HAP-1 (cell line): ENCODE measurements at regions not wholly inside any gene's neighbourhood (a gene's known extent, or its start where the extent isn't known, plus 50 kb on each side); places are given as distances from the start of the nearest gene placed in this dataset.
A peak's percentile ranks its signal among the peaks of the same experiment; 100 is the strongest.
"Not testable (repeated sequence)": the region's sequence is repeated elsewhere in the genome, so short reads cannot be mapped to it uniquely, and the experiment has no call there.

Source experiments
- DNase-seq, 2 experiments: peaks; one replicate each; pipeline ENCODE4 v3.0.0-alpha.2; 2016 to 2020; ENCODE audit warnings: low spot score in 2 of 2
- H3K27me3 ChIP-seq: fragments of 250-450 bp; sonication (Bioruptor Pico); 2 replicates; pipeline ENCODE4 v1.5.1; 2020; ENCODE audit warnings: low read depth, mild to moderate bottlenecking, moderate library complexity
- H3K36me3 ChIP-seq: fragments of 250-450 bp; sonication (Bioruptor Pico); replicated peaks from 2 replicates; pipeline ENCODE4 v1.5.1; 2020; ENCODE audit warnings: mild to moderate bottlenecking
- H3K4me1 ChIP-seq: fragments of 250-450 bp; sonication (Bioruptor Pico); 2 replicates; pipeline ENCODE4 v1.5.1; 2020; ENCODE audit warnings: mild to moderate bottlenecking
- H3K4me3 ChIP-seq: fragments of 250-450 bp; sonication (Bioruptor Pico); 2 replicates; pipeline ENCODE4 v1.5.1; 2020; ENCODE audit warnings: mild to moderate bottlenecking, moderate library complexity
- H3K9me3 ChIP-seq: fragments of 250-450 bp; sonication (Bioruptor Pico); 2 replicates; pipeline ENCODE4 v1.5.1; 2020; ENCODE audit warnings: mild to moderate bottlenecking, moderate library complexity
- in situ Hi-C: fragments of 300-500 bp; cut with MboI; formaldehyde crosslinking; loops from 3 replicates; pipeline ENCODE4 v1.14.3; 2020; ENCODE audit warnings: low sequenced_read_pairs, inconsistent platforms, mixed read lengths

DNA sequence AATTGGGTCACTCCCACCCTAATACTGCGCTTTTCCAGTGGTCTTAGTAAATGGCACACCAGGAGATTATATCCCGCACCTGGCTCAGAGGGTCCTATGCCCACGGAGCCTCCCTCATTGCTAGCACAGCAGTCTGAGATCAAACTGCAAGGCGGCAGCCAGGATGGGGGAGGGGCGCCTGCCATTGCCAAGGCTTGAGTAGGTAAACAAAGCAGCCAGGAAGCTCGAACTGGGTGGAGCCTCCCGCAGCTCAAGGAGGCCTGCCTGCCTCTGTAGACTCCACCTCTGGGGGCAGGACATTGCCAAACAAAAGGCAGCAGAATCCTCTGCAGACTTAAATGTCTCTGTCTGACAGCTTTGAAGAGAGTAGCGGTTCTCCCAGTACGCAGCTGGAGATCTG is 52.4 kb upstream of the PMPCB start:
- H3K9me3 ChIP-seq, H3K27me3 ChIP-seq, in situ Hi-C loops, H3K4me3 ChIP-seq, H3K4me1 ChIP-seq, H3K36me3 ChIP-seq: not testable (repeated sequence)
- peak in 1 of 2 experiments; percentile 75 for DNase-seq

DNA sequence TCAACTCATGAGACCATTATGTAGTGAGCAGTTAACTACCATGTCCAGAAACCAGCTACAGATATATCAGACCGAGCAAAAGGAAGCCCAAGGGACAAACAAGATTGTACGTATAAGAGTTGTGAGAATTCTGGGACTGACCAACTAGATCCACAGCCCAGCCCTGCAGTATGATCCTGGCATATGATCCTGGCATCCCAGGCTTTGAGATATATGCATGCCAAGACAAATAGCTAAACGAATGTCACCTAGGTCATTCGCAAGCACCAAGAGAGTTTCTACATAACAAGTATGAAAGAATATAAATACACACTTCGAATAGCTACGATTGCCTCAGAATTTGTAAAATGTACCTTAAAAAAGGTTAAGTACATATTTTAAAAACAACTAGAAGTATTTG is 56.4 kb upstream of the PMPCB start:
- H3K36me3 ChIP-seq, result no peaks in the 10 kb centered on the region
- DNase-seq, result no peak
- H3K4me1 ChIP-seq, result no peaks in the 10 kb centered on the region
- no peaks in the 10 kb centered on the region for H3K27me3 ChIP-seq
- in situ Hi-C loops, result no loop called here
- no peaks in the 10 kb centered on the region; the same call in 1 of the 2 replicates for H3K9me3 ChIP-seq
- no peak overlapping the region for H3K4me3 ChIP-seq

DNA sequence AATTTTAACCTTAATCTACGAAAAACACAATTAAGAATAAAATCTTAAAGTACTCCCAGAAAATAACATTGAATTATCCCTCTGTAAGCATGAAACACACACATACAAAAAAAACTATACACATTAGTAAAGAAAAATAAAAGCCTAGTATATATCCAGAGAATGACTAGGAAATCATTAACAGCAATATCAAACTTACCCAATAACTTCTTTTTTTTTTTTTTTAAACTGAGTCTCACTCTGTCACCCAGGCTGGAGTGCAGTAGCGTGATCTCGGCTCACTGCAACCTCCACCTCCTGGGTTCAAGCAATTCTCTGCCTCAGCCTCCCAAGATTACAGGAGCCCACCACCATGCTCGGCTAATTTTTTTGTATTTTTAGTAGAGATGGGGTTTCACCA is 61.4 kb upstream of the PMPCB start:
- in situ Hi-C loops, H3K9me3 ChIP-seq, H3K36me3 ChIP-seq, H3K4me3 ChIP-seq, DNase-seq, H3K27me3 ChIP-seq, H3K4me1 ChIP-seq: not testable (repeated sequence)

DNA sequence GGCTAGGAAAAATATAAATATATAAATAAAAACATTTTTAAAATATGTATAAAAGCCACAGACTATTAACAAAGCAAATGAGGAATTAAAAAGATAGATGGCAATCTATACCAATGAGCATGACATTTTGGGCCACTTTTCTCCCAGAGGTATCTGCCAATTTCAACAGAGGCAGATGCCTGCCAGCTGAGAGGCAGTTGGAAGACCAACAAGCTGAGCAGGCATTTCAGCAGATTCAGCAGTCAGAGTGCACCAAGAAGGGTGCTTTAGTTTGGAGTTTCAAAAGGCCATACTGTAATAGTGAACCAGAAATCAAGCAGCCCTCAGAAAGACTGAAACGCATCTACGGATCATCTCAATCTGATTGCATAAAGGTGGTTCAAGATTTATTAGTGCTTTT is 62.4 kb upstream of the PMPCB start:
- H3K4me1 ChIP-seq, H3K36me3 ChIP-seq, H3K27me3 ChIP-seq, H3K4me3 ChIP-seq, DNase-seq, in situ Hi-C loops, H3K9me3 ChIP-seq: not testable (repeated sequence)

DNA sequence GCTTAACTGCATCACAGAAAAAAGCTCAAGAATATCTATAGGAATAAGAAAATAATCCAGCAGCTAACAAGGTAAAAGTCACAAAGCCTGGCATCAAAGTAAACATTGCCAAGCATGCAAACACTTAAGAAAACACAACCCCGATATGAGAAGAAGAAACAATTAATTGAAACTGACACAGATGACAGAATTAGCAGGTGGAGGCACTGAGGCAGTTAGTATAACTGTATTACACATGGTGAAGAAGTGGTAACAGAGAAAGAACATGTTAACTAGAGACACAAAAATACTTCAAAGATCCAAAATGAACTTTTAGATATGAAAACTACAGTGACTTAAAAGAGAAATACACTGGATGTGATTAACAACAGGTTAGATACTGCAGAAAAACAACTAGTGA is 69.4 kb upstream of the PMPCB start:
- H3K4me1 ChIP-seq, H3K36me3 ChIP-seq, H3K27me3 ChIP-seq, H3K4me3 ChIP-seq, in situ Hi-C loops, DNase-seq, H3K9me3 ChIP-seq: not testable (repeated sequence)

DNA sequence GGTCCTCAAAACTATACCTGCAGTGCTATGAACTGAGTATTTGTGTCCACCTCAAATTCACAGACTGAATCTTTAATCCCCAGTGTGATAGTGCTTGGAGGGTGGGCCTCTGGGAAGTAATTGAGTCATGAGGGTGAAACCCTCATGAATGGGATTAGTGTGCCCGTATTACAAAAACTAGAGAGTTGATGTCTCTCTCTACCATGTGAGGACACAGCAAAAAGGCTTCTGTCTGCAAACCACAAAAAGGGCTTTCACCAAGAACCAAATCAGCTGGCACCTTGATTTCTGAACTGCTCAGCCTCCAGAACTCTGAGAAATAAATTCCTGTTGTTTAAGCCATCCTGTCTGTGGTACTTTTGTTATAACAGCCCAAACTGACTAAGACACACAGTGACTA is 71.4 kb upstream of the PMPCB start:
- H3K27me3 ChIP-seq, H3K36me3 ChIP-seq, H3K4me3 ChIP-seq, in situ Hi-C loops, H3K9me3 ChIP-seq, DNase-seq, H3K4me1 ChIP-seq: not testable (repeated sequence)

DNA sequence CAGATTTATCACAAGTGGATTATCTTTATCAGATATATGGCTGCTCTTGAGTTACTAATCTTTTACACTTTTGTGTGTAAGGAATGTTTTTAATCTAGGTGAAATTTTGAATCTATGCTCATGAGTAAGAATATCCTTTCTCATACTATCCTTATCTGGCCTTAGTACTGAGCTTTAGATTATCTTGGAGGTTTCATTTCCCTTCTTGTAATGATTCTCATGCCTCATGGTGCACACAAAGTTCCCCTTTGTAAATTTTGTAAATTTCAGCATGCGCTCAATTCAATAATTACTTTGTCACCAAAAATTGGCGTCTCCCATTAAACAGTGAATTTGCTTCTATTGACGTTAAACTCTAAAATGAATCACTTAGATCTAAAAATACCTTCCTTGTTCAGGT is 74.2 kb upstream of the NAPEPLD start:
- H3K4me3 ChIP-seq, in situ Hi-C loops, DNase-seq, H3K36me3 ChIP-seq, H3K4me1 ChIP-seq, H3K9me3 ChIP-seq, H3K27me3 ChIP-seq: not testable (repeated sequence)

DNA sequence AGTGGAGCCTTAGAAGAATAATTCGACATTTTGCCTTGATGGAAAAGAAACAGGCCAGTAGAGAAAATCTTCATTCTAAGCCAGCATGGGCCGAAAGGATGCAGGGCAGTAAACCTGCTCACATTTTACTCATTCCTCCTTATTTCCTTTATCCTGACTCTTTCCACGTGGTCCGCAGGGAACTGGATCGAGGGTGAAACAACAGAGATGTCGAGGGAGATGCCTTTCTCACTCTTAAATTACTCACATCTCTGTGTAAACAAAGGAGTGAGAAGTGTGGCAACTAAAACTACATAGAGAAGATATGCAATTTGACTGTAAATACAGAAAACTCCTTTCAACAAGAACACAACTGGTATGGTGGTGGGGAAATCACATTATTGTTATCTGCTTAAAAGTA is 62.1 kb upstream of the NAPEPLD start:
- DNase-seq, H3K36me3 ChIP-seq, in situ Hi-C loops, H3K4me3 ChIP-seq, H3K27me3 ChIP-seq, H3K4me1 ChIP-seq, H3K9me3 ChIP-seq: not testable (repeated sequence)

DNA sequence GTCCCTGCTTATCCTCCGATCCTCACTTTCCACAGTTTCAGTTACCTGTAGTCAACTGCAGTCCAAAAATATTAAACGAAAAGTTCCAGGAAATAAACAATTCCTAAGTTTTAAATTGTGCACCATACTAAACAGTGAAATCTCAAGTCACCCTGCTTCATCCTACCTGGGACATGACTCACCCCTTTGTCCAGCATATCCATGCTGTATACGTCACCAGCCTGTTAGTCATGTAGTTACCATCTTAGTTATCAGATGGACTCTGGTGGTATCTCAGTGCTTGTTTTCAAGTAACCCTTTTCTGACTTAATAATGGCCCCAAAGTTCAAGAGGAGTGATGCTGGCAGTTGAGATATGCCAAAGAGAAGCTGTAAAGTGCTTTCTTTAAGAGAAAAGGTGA is 50.3 kb upstream of the NAPEPLD start:
- H3K4me1 ChIP-seq, H3K9me3 ChIP-seq, H3K4me3 ChIP-seq, H3K36me3 ChIP-seq, H3K27me3 ChIP-seq, in situ Hi-C loops, DNase-seq: not testable (repeated sequence)
